ENCODE measurements at regions not wholly inside any gene's neighbourhood (a gene's known extent, or its start where the extent isn't known, plus 50 kb on each side); places are given as distances from the start of the nearest gene placed in this dataset.
"Not testable (repeated sequence)": the region's sequence is repeated elsewhere in the genome, so short reads cannot be mapped to it uniquely, and the experiment has no call there.

DNA sequence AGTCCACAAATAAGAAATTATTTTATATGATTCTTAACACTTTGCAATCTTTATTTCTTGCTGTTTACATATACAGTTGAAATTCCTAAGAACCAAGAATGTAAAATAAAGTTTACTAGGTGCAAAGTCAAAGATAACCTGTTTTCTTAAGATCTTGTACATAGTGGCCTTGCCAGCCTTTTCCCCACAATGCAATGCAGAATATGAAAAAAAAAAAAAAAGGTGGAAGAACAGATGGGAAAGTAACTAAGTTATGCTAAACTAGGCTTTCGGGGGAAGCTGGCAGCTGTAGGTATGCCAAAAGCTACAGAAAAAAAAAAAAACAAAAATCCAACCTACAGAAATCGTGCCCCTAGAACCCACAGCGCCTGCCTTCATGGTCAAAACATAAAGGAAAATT lies 1588.4 kb downstream of the STIM2 start:
- no peak for DNase-seq

GRCh38 chr4:28451346-28451745 lies 1590.7 kb downstream of the STIM2 start:
- no peak for DNase-seq

- DNase-seq: no peak
Observed at GRCh38 chr4:28462766-28463700, 1602.4 kb downstream of the STIM2 start.

- no peak for DNase-seq
Observed at GRCh38 chr4:28464823-28465222, 1604.2 kb downstream of the STIM2 start.

GRCh38 chr4:28466886-28467285 lies 1606.2 kb downstream of the STIM2 start:
- not testable (repeated sequence) for DNase-seq

DNA sequence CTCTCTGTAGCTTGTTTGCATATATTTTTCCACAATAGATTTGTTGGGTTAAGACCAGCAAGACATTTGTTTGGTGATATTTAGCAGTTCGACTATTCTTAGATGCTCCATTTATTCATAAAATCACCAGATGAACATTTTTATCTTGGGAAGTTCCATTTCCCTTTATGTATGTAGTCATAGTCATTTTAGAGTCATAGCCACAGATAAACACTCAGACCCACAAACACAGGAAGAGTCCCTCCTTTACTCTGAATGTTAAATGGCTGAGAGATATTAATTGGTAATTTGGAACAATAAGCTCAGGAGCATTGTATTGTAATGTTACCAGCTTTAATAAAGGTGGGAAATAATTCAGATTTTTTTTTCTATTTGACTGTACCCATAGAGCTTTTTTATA lies 1608.7 kb downstream of the STIM2 start:
- no peak for DNase-seq

DNA sequence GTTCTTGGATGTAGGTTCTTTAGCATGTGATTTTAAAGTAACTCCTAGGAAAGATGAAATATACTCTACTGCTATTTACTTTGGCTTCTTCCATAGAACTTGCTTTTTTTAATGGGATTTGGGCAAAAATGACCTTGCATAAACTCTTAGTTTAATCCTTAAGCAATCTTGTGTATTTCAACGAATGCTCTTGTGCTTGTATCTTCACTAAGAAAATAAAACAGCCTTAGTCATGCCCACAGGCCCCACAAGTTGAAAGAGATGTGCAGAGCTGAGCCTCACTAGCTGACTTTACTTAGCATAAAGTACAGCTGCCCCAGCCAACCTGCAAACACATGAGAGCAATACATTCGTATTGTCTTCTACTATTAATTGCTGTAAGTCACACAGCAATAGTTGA lies 1609.2 kb downstream of the STIM2 start:
- no peak for DNase-seq

- DNase-seq: no peak
Observed at GRCh38 chr4:28475381-28475780, 1614.7 kb downstream of the STIM2 start.

DNA sequence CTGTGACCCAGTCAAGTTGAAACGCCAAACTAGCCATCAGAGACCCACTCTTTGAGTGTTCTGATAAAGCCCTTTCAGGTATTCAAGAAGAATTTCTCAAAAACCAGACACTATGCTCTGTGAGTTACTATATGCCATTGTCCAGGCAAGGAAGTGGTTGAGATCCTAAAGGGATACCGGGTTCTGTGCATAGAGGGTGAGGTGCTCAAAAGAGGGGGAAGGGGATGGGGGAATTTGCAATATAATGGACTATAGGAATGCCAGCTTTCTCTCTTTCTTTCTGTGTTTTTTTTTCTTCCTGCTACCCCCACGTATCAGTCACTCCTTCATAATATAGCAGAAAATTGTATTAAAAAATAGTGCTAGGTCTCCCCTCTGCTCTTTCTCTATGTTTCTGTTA lies 1619.0 kb downstream of the STIM2 start:
- no peak for DNase-seq

- DNase-seq: no peak
Observed at GRCh38 chr4:28481565-28481964, 1620.9 kb downstream of the STIM2 start.

DNA sequence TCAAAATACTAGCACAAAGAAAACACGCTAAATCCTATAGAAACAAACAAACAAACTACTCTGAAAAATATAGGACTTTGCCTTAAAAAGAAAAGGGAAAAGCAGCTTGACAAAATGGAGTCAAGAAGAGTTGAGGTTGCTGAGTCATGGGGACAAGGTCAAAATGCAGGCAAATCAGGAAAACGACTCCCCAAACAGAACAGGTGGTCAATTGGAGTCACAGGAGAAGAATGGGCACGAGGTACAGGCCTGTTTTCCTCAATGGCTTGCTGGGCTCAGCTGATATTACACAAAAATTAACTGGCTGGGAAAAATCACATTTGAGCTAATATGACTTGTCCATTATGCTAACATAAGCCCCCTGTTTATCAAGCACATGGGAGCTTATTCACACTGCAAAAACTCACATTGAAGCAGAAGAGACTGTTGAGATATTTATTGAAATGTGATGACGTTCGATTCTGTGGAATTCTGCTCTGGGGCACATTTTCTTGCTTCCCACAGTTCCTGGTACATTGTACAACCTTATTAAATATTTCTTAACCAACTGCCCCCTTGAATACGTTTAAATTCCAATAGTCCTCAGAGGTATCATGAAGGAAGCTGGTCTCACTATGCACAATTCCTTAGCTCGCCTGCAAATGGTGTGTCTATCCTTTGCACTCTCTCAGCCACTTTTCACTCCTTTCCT lies 1622.1 kb downstream of the STIM2 start:
- no peak for DNase-seq

- no peak for DNase-seq
Observed at GRCh38 chr4:28488021-28488420, 1627.4 kb downstream of the STIM2 start.

DNA sequence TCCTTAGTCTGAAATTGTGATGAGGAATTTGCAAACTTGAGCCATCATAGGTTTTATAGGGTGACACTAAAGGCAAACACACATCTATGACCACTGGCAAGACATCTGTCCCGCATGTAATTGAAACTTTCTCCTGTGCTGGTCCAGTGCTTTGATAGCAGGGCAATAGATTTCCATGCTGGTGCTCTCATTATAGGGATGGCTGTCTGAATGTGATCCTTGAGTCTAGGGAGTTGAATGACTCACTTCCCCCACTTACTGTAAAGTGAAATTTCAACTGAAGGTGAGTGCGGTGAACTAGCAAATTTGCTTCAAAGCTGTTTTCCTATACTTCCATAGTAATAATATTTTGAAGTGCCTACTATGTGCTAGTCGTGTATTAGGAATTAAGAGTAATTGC lies 1630.0 kb downstream of the STIM2 start:
- no peak for DNase-seq

GRCh38 chr4:28505064-28505463 lies 1644.4 kb downstream of the STIM2 start:
- DNase-seq: no peak

- DNase-seq: no peak
Observed at GRCh38 chr4:28508636-28509035, 1648.0 kb downstream of the STIM2 start.

- not testable (repeated sequence) for DNase-seq
Observed at GRCh38 chr4:28514766-28515165, 1654.1 kb downstream of the STIM2 start.

DNA sequence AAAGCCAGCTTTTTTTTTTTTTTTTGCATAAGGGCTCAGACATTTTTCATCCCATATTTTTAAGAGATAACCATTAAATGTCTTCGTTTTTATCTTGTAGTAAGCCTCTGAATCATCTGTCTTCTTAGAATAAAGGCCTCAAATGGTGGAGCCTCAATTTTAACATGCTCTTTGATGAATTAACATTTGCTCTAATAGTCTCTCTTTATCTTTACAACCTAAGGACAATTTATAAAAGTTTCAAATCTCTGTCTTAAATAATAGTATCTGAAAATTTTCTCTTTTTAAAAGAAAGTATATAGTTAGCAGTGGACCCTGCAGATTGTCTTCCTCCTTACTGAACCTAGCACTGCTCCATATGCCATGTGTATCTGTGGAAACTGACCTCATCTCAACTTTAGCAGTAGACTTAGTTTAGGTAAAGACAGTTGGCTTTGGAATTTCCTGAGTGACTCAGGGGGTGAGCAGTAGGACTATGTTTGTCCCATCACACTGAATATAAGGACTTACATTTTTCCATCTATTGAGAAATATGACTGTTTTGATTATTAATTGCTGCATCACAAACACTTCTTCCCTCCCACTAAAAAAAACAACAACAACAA lies 1658.0 kb downstream of the STIM2 start:
- no peak for DNase-seq

DNA sequence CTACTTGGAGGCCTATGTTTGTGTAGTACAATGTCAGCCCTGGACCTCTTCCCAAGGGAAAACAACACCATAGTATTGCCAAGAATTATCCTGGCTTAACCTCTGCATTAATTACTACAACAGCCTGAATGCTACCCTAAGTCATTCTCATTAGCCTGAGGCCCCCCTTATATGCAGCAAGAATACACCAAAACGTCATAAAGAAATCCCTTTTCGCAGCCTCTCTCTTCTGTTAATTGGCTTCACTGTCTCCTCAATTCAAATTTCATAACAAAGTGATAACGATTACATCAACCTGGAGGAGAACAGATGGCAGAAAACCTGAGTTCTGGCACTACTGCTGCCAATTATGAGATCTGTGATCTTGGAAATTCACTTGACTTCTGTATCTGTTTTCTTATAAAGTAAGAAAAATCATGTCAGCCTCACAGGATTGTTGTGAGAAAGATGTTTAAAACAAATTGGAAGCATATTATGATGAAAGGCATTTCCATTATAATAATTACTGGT lies 1663.1 kb downstream of the STIM2 start:
- DNase-seq: no peak

DNA sequence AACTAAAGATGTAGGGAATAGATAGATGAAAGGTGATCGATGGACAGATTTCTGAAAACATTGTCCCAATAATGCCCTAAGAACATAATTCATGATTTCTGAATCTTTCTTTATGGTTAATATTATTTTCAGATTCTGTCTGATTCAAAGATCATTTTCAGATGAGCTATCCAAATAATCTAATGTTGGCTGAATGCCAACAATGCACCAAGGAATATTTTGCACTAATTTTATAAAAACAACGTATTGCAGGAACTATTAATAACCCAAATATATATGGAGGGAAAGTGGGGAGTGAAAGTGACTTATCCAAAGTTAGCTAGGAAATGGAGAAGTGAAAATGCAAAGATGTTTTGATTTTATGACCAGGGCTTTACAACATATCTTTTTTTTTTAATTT lies 1675.5 kb downstream of the STIM2 start:
- no peak for DNase-seq

DNA sequence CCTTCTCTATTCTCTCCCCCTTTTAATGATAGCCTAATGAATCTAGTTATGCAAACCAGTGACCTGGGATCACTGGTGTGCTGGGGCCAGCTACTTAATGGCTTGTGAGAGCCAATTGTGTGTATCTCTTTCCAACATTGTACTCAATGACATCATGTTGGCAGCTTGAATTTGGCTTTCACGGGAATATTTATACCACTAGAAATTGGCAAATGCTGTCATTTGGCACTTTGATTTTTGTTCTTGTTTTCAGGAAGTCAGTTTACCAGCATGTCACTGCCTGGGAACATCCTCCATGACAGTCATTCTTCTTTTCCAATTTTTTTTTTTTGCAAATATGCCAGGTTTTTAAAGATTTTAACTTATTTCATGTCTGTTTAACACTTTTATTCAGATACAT lies 1685.3 kb downstream of the STIM2 start:
- no peak for DNase-seq

GRCh38 chr4:28548136-28548535 lies 1687.5 kb downstream of the STIM2 start:
- no peak for DNase-seq

- DNase-seq: no peak
Observed at GRCh38 chr4:28548594-28548993, 1688.0 kb downstream of the STIM2 start.

DNA sequence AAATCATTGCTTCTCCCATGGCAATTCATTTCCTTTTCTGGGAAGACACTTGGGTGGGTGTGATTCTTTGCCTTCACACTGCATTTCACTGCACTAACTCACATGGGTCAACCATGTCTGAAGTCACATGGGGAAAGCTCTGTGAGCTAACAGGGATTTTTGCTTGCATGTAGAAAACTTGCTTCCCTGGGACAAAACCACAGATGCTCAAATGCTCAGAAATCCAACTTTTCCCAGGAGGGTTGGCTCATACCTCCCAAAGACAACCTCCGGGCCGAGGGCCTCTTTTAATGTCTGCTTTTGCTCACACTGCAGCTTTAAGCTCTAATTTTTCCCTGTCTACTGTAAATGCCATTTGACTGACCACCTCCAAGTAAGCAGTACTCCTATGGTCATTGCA lies 1695.2 kb downstream of the STIM2 start:
- no peak for DNase-seq

DNA sequence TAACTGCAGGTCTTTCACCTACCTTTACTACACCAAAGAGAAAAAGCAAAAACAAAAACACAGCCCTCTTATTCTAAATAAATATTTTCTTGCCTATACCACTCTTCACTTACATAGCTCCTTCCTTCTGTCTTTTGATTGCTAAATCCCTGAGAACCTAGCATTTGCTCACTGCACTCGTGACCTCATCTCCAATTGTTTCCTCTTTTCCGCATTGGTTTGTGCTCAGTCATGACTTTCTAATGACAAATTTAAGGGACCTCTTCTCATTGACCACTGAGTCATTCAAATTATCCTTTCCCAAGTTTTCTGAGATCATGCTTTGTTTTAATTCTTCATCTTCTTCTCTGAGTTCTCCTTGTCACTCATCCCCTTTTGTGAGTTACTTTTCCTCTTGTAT lies 1697.1 kb downstream of the STIM2 start:
- DNase-seq: no peak
